Small intestine (tissue), 7 donors: ENCODE measurements at regions not wholly inside any gene's neighbourhood (a gene's known extent, or its start where the extent isn't known, plus 50 kb on each side); places are given as distances from the start of the nearest gene placed in this dataset.
A peak's percentile ranks its signal among the peaks of the same experiment; 100 is the strongest.

ENCODE experiments used
- DNase-seq, 2 donors: peaks; one replicate each; pipeline versions ENCODE4 v3.0.0 to v3.0.0-alpha.2; 2013
- FAIRE-seq: peaks from 2 replicates; lab custom pipeline; 2012; peaks lifted over from hg19 to GRCh38; lab: Jason Lieb, UNC
- H3K27ac ChIP-seq, 3 donors: one replicate each; pipeline ENCODE4 v1.5.1; 2013; ENCODE audit warnings: low read length in 2 of 3, mild to moderate bottlenecking in 2 of 3, control low read depth in 1 of 3, inconsistent platforms in 1 of 3, low read depth in 1 of 3, moderate library complexity in 1 of 3
- H3K27me3 ChIP-seq, 3 donors: one replicate each; pipeline ENCODE4 v1.6.1; 2013; ENCODE audit warnings: low read length in 3 of 3, inconsistent platforms in 1 of 3; ENCODE audit not compliant: control insufficient read depth in 3 of 3, insufficient read depth in 3 of 3
- H3K36me3 ChIP-seq, 3 donors: one replicate each; pipeline ENCODE4 v1.6.1; 2013; ENCODE audit warnings: low read length in 3 of 3, inconsistent platforms in 1 of 3, low read depth in 1 of 3, mild to moderate bottlenecking in 1 of 3, moderate library complexity in 1 of 3; ENCODE audit not compliant: control insufficient read depth in 3 of 3, insufficient read depth in 2 of 3
- H3K4me1 ChIP-seq, 3 donors: one replicate each; pipeline ENCODE4 v1.6.1; 2013; ENCODE audit warnings: low read length in 2 of 3, inconsistent platforms in 1 of 3, low read depth in 1 of 3, mild to moderate bottlenecking in 1 of 3, moderate library complexity in 1 of 3; ENCODE audit not compliant: control insufficient read depth in 3 of 3, insufficient read depth in 2 of 3
- H3K4me3 ChIP-seq, 3 donors: one replicate each; pipeline ENCODE4 v1.5.1; 2013; ENCODE audit warnings: low read length in 3 of 3, control low read depth in 1 of 3, inconsistent platforms in 1 of 3, low read depth in 1 of 3, mild to moderate bottlenecking in 1 of 3, moderate library complexity in 1 of 3
- H3K9me3 ChIP-seq, 2 donors: one replicate each; pipeline ENCODE4 v1.6.1; 2013; ENCODE audit warnings: low read depth in 1 of 2, low read length in 1 of 2; ENCODE audit not compliant: control insufficient read depth in 2 of 2, insufficient read depth in 1 of 2
- WGBS, 3 donors: extraction: QIAGEN DNeasy Blood & Tissue Kit; methylation state at CpG; one replicate each; pipeline ENCODE4 v1.1.7; 2013; 5-methylcytosine and 5-hydroxymethylcytosine counted together
- donor health status: healthy with polysubstance abuse.
- donor health status: control.
- donor health status: control.
- donor health status: Bipolar disorder and iron deficiency.
- donor health status: healthy.

DNA sequence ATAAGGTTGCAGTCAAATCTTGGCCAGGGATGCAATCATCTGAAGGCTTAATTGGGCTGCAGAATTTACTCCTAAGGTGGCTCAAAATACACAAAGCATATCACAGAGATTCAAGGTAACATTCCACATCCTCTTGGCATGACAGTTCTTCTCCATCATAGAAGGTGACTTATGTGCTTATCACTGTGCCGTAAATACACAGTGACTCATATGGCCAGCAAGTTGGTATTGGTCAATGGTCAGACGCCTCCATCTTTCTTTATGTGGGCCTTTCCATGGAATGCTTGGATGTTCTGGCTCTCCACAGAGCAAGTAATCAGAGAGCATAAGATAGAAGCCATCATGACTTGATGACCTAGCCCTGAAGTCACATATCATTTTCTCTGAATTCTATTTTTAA, 168.8 kb upstream of the ST8SIA2 start:
- DNase-seq (no peak), FAIRE-seq (no peak)
- WGBS, 3 donors = 60 to 85% (median 79%) methylated on average over 2 of the region's 2 CpGs
- no peaks in the 10 kb centered on the region for H3K4me1 ChIP-seq
- no peak overlapping the region for H3K27ac ChIP-seq
- no peak overlapping the region for H3K4me3 ChIP-seq
- H3K9me3 ChIP-seq = no peaks in the 10 kb centered on the region
- H3K36me3 ChIP-seq = no peaks in the 10 kb centered on the region
- no peaks in the 10 kb centered on the region for H3K27me3 ChIP-seq

DNA sequence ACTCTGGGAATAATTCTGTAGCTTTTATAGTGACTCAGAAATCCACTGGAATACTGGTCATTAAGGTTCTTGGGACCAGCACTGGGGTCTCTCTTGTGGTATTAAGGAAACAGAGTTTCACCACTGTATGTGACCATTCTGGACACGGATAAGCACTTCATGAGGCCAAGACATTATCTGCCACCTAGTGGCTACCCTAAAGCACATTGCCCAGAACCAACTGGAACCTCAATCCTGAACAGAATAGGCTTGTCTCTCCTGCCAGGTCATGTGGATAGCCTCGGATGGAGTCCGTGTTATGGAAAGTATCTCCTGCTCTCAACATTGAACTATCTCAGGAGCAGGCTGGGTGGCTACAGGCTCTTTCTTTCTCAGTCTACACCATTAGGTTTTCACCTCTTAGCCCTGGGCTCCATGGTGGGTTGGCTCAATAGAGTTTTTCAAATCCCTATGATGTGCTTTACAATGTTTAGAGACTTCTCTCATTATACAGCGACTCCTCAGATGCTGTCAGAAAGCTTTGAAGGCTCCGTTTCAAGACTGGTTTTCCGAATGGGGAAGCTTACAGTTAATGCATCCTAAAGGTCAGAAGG, 167.6 kb upstream of the ST8SIA2 start:
- Histone ChIP-seq H3K27ac (no peak overlapping the region), H3K36me3 (no peaks in the 10 kb centered on the region), H3K4me3 (no peak overlapping the region), H3K27me3 (no peaks in the 10 kb centered on the region), H3K9me3 (no peaks in the 10 kb centered on the region), H3K4me1 (no peaks in the 10 kb centered on the region)
- FAIRE-seq = no peak
- 43 to 57% (median 49%) methylated on average over 6 of the region's 6 CpGs for WGBS, 3 donors
- peak; percentile 28 to 35 for DNase-seq

DNA sequence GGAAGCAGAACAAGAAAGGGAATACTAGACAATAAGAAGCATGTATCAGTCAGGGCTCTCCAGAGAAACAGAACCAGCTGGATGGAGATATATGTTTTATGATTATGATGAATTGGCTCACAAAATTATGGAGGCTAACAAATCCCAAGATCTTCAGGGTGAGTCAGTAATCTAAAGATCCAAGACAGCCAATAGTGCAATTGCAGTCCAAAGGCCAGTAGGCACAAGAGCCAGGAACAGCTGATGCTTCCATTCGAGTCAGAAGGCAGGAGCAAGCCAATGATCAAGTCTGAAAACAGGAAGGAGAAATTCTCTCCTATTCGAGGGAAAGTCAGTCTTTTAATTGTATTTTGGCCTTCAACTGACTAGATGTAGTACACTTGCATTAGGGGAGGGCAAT, 164.9 kb upstream of the ST8SIA2 start:
- Histone ChIP-seq H3K4me1 (no peaks in the 10 kb centered on the region), H3K27ac (no peak overlapping the region), H3K4me3 (no peak overlapping the region), H3K9me3 (no peaks in the 10 kb centered on the region), H3K36me3 (no peaks in the 10 kb centered on the region), H3K27me3 (peaks cover 0 to 3% (median 0%) of the 10 kb centered on the region in 3 donors)
- DNase-seq (peak; percentile 20 to 36), FAIRE-seq (no peak)
- WGBS, 3 donors = 13 to 42% (median 22%) methylated on average over 2 of the region's 2 CpGs

DNA sequence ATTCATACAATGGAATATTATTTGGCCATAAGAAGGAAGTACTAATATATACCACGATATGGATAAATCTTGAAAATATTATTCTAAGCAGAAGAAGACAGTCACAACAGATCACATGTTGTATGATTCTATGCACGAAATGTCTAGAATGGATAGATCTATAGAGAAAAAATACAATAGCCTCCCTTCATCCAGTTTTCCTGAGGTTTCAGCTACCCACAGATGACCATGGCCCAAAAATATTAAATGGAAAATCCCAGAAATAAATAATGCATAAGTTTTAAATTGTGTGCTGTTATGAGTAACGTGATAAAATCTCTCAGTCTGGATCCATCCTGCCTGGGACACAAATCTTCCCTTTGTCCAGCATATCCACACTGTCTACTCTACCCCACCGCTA, 162.2 kb upstream of the ST8SIA2 start:
- H3K27ac ChIP-seq = no peak overlapping the region
- H3K9me3 ChIP-seq = no peaks in the 10 kb centered on the region
- H3K36me3 ChIP-seq = no peaks in the 10 kb centered on the region
- DNase-seq (no peak), FAIRE-seq (no peak)
- H3K4me3 ChIP-seq = no peak overlapping the region
- peaks cover 0 to 3% (median 0%) of the 10 kb centered on the region in 3 donors for H3K27me3 ChIP-seq
- no peaks in the 10 kb centered on the region for H3K4me1 ChIP-seq
- 60 to 75% (median 70%) methylated on average over 4 of the region's 4 CpGs for WGBS, 3 donors

DNA sequence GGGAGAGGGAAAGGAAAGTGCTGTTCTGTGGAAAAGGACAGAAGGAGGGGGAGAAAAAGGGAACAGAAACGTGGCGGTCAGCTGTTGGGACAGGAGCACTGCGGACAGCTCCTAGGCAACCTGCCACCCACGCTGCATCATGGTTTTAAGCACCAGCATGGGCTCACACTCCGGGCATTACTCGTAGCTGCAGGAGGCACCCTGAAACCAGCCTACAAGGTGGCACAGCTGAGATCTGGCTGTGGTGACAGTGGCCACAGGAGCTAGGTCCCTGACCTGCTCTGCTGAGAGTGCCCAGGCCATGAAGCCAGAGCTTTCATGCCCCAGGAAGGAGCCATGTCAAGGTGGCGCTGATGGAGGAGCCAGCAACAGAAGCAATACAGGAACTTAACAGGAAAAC, 161.4 kb upstream of the ST8SIA2 start:
- 62 to 77% (median 63%) methylated on average over 7 of the region's 7 CpGs for WGBS, 3 donors
- no peaks in the 10 kb centered on the region for H3K9me3 ChIP-seq
- no peak overlapping the region for H3K27ac ChIP-seq
- DNase-seq (no peak), FAIRE-seq (no peak)
- H3K4me1 ChIP-seq = no peaks in the 10 kb centered on the region
- H3K27me3 ChIP-seq = peaks cover 0 to 3% (median 0%) of the 10 kb centered on the region in 3 donors
- no peaks in the 10 kb centered on the region for H3K36me3 ChIP-seq
- H3K4me3 ChIP-seq = no peak overlapping the region

DNA sequence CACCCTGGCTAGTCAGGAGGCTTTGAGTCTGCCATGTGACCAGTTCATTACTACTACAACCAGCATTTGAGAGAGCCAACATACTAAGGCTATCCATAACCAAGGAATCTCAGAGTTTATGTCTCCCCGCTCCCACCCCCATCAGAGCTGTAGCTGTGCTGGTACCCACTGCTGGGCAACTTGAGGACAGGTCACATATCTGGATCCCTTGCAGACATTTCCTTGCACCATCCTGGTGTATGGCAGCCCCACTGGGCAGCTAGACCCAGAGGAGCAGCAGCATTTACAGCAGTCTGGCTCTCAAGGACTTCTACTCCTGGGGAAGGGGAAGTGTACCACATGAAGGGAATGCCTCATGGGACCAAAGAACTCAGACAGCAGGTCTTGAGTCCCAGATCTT, 160.8 kb upstream of the ST8SIA2 start:
- Histone ChIP-seq H3K4me3 (no peak overlapping the region), H3K27ac (no peak overlapping the region), H3K27me3 (peaks cover 0 to 3% (median 0%) of the 10 kb centered on the region in 3 donors), H3K36me3 (no peaks in the 10 kb centered on the region), H3K9me3 (no peaks in the 10 kb centered on the region), H3K4me1 (no peaks in the 10 kb centered on the region)
- DNase-seq (no peak), FAIRE-seq (no peak)
- 95 to 100% (median 95%) methylated on average over 1 of the region's 1 CpG for WGBS, 3 donors

DNA sequence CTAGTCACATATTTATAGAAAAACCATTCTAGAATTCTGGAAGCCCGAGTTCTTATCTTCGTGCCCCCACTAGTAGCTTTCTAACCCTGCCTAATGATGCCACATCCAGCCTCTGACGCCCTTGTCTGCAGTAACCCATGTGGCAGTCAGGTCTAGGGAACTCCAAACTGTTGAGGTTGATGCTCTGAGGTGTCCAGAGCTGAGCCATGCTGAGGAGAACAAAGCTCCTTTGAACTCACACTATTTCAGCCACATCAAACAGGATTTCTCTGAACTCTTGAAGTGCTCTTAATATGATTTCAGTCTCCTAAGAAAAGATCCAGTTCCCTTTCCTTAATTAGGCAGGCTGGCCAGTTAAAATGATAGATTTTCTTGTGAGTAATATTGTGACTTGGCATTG, 150.5 kb upstream of the ST8SIA2 start:
- no peaks in the 10 kb centered on the region for H3K36me3 ChIP-seq
- no peak overlapping the region for H3K27ac ChIP-seq
- no peaks in the 10 kb centered on the region for H3K9me3 ChIP-seq
- 64 to 71% (median 65%) methylated on average over 3 of the region's 3 CpGs for WGBS, 3 donors
- H3K27me3 ChIP-seq = peaks cover 0 to 4% (median 3%) of the 10 kb centered on the region in 3 donors
- no peak overlapping the region for H3K4me3 ChIP-seq
- H3K4me1 ChIP-seq = no peaks in the 10 kb centered on the region
- DNase-seq (no peak), FAIRE-seq (no peak)

DNA sequence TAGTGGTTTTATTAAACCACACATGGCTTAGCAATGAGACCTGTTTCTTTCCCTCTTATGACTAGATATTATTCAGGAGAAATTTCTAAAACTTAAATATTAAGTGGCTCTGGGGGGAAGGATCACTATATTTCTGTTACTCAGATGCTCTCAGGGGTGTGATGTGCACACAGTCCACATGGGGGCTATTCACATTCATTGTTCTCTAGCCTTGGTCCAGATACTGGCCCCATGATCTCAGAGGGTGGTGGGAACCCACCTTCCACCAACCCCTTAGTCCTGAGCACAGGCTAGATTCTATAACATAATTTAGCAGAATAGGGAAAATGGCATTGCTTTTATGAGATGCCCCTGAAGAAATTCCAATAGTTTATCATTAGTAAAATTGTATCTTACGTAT, 149.0 kb upstream of the ST8SIA2 start:
- Histone ChIP-seq H3K4me3 (no peak overlapping the region), H3K27me3 (peaks cover 0 to 4% (median 3%) of the 10 kb centered on the region in 3 donors), H3K36me3 (no peaks in the 10 kb centered on the region), H3K4me1 (no peaks in the 10 kb centered on the region), H3K9me3 (no peaks in the 10 kb centered on the region), H3K27ac (no peak overlapping the region)
- FAIRE-seq (no peak), DNase-seq (no peak)
- WGBS, 3 donors = 44 to 81% (median 65%) methylated on average over 1 of the region's 1 CpG

DNA sequence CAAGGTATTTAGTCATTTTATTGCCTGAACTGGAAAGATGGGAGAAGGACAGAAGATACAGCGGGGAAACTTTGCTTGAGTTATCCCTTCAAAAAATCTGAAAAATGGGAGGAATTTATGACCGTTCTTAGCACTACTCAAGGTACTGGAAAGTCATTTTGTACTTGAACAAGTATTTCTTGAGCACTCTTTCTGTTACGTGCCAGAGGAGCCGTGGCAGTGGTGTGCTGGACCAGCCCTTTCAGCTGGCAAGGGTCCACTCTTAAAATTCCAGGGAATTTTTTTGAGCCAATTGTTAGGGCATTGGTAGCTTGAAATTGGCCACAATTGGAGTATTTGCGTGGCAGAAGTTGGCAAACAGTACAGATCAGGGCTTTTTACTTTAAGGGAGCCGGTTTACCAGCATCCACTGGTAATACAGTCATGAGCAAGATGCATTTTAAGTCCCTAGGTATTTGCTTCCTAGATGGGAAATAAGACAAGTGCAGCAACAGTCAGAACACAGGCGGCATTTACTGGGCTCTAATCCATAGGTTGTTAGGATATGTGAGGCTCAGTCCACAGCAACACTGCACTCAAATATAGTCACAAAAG, 145.9 kb upstream of the ST8SIA2 start:
- no peaks in the 10 kb centered on the region for H3K36me3 ChIP-seq
- no peak overlapping the region for H3K4me3 ChIP-seq
- 80 to 81% (median 80%) methylated on average over 7 of the region's 7 CpGs for WGBS, 3 donors
- no peaks in the 10 kb centered on the region for H3K4me1 ChIP-seq
- H3K9me3 ChIP-seq = no peaks in the 10 kb centered on the region
- DNase-seq (no peak), FAIRE-seq (no peak)
- H3K27me3 ChIP-seq = peaks cover 0 to 4% (median 3%) of the 10 kb centered on the region in 3 donors
- H3K27ac ChIP-seq = no peak overlapping the region
